GM18519 (cell line): ENCODE measurements at regions not wholly inside any gene's neighbourhood (a gene's known extent, or its start where the extent isn't known, plus 50 kb on each side); places are given as distances from the start of the nearest gene placed in this dataset.
A peak's percentile ranks its signal among the peaks of the same experiment; 100 is the strongest.

Experiments used
- ATAC-seq: cut with Tn5 transposase; IDR thresholded peaks from one replicate; pipeline ENCODE4 v1.9.1; 2021; ENCODE audit warnings: mild to moderate bottlenecking, moderate library complexity; ENCODE audit not compliant: unreplicated experiment, low FRiP score

DNA sequence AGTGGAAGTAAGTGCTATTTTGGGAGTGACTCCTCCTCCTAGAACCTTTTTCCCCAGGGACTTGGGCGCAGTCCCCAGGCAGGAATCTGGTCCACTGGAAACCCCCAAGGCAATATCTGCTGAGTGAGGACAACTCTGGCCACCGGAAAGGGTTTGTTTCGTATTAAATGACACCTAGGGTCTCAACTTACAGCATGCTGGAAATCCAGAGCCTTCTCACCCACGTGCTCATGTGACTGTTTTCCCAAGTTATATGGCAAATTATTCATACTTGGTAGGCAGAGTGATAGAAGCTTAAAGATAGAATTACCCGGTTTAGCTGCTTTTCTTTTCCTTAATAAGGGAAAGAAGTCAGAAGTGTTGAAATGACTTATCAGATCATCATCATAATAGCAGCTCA lies 436.9 kb upstream of the SPRED2 start:
- ATAC-seq = no peak

DNA sequence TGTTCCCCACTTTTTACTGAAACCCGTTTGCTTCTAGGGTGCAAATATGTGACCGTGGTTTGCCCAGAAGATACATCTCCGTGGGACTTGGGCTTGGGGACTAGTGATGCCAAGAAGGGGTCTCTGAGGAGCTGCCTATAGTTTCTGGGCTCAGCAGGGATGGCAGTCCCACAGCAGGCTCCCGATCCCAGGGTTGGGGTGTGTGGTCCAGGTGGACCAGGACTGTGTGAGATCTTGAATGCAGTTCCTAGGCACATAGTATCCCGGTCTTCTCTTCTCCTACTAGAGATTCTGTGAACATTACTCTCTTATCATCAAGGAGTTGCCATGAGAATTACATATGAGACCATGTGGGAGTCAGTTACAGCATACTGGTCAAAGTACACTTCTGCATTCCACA lies 435.8 kb upstream of the SPRED2 start:
- ATAC-seq = no peak

GRCh38 chr2:65867446-65867845 lies 435.0 kb upstream of the SPRED2 start:
- no peak for ATAC-seq

- no peak for ATAC-seq
Observed at GRCh38 chr2:65866148-65866547, 433.7 kb upstream of the SPRED2 start.

DNA sequence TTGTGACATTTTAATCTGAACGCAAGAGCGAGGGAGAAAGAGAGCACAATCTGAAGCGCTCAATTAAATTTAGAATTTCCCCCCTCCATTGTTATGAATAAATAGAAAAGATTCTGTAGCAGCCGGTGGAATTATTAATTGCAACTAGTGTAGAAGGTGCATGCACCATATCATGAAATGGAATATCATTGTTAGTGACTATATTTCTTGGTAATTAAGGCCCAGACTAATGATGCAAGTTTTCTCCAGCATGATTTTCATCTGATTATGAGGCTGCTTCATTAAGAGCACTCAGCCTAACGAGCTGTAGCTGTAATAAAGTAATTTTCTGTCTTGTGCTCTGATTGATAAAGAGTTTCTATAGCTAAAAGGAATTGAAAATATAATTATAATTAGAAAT lies 432.2 kb upstream of the SPRED2 start:
- ATAC-seq = no peak

GRCh38 chr2:65863713-65864112 lies 431.3 kb upstream of the SPRED2 start:
- no peak for ATAC-seq

GRCh38 chr2:65856928-65857327 lies 424.5 kb upstream of the SPRED2 start:
- no peak for ATAC-seq

GRCh38 chr2:65856423-65856822 lies 424.0 kb upstream of the SPRED2 start:
- ATAC-seq = no peak

- ATAC-seq = no peak
Observed at GRCh38 chr2:65850695-65851094, 418.3 kb upstream of the SPRED2 start.

DNA sequence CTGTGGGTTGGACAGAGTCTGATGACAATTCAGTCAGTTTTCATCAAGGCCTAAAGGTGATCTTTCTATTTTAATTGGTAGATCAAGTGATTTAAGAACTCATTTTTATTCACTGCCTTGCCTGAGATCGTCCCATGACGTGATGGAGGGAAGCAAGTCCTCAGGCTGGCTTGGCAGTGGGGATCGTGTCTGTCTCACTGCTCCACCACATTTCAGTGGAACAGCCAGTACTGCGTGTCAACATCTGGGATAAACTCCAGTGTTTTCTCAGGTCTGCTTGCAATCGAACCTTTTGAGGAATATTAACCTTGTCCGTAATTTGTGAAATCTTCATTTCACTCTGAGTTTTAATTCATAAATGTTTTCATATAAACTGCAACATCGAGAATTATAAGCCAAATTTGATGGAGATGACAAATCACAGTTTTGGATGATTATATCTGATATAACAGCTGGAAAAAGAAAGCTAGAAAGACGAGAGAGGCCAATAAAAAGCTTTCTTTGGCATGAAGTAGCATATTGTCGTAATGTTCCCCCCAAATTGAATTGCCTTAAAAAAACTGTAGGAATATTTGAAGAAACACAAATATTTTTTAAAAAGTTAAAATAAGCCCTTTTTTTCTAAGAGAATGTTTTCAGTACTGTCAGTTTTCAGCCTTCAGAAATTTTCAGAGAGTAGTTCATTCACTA lies 414.7 kb upstream of the SPRED2 start:
- ATAC-seq = no peak

GRCh38 chr2:65845442-65846182 lies 413.2 kb upstream of the SPRED2 start:
- no peak for ATAC-seq

GRCh38 chr2:65842104-65842503 lies 409.7 kb upstream of the SPRED2 start:
- ATAC-seq = no peak

DNA sequence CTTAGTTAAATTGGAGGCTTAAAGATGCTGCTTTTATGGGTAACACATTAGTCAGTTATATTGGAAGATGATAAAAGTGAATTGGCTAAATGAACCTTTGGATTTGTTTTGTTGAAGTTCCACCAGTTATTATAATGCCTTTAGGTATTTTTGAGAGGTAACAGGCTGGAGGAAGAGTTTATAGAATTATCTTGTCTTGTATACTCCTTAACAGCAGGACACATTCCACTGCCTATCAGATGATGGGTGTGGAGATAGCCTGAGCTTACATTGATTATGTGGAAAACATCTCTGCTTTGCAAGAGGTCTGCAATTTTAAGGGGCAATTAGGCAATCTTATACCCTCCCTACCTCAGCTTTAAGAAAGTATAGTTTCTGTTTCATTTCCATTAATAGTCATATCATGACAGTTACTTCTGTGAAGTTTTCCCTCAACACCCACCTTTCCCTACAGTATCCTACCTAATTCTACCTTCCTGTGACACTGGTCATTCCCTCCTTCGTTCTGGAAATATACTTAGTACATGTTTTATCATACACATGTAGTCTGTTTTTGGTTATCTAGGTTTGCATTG lies 403.7 kb upstream of the SPRED2 start:
- ATAC-seq = peak; percentile 51

DNA sequence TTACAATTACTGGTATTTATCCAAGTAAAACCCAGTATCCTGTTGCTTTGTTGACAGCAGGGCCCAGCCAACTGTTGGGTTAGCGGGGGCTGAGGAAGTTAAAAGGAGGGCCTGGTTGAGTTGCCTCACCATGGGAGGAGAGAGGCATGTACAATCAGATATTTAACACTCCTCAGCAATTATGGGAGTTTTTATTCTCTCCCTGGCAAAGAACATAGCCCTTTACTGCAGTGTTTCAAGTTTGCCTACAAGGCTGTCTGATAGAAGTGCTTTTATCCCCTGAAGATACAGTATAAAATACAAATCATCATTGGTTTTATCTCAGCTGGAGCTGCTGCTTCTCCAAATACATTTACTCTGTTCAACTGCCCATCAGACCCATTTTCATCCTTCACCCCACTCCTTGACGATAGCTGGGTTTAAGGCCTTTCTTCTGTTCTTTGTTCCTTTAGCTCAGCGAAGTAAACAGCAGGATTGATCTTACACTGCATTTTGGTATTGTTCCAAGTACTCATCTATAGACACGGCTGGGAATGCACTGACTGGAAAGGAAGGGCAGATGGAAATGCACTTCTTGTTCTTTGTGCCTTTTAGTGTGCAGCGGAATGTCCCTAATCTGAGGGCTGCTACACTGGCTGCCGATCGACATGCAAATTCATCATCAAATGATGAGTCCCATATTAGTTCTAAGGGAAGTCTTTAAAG lies 402.5 kb upstream of the SPRED2 start:
- ATAC-seq = no peak

DNA sequence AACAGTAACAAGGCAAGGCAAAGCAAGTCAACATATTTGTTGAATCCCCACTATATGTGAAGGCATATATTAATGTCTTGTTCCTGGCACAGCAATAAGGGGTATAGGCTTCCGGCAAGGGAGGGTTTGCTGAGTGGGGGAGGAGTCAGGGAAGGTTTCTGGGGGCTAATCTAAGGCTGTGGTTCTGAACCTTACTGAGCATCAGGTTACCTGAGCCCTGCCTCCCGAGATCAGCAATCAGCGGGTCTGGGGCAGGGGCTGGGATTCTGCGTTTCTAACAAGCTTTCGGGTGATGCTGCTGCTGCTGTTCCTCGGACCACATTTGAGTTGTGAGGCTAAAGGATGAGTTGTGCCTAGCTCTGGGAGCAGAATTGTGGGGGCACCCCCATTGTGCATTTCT lies 401.7 kb upstream of the SPRED2 start:
- no peak for ATAC-seq

GRCh38 chr2:65831509-65831908 lies 399.1 kb upstream of the SPRED2 start:
- no peak for ATAC-seq

- no peak for ATAC-seq
Observed at GRCh38 chr2:65826567-65826966, 394.2 kb upstream of the SPRED2 start.

- ATAC-seq = no peak
Observed at GRCh38 chr2:65823511-65823910, 391.1 kb upstream of the SPRED2 start.

DNA sequence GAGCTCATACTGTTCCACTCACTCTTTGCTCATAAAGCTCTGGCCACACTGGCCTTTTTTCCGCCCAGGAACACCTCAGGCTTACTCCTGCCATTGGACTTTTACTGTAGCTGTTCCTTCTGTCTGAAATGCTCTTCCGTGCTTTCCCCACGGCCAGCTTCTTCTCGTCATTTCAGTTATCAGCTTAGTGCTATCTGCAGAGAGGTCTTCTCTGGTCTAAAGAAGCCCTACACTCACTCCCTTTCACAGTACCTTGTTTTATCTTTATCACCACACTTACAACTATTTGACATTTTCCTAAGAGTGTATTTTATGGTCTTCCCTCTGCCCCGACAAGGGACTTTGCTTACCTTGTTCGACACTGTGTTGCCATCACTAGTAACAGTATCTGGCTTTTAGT lies 388.1 kb upstream of the SPRED2 start:
- no peak for ATAC-seq

- ATAC-seq = no peak
Observed at GRCh38 chr2:65819963-65820362, 387.6 kb upstream of the SPRED2 start.

DNA sequence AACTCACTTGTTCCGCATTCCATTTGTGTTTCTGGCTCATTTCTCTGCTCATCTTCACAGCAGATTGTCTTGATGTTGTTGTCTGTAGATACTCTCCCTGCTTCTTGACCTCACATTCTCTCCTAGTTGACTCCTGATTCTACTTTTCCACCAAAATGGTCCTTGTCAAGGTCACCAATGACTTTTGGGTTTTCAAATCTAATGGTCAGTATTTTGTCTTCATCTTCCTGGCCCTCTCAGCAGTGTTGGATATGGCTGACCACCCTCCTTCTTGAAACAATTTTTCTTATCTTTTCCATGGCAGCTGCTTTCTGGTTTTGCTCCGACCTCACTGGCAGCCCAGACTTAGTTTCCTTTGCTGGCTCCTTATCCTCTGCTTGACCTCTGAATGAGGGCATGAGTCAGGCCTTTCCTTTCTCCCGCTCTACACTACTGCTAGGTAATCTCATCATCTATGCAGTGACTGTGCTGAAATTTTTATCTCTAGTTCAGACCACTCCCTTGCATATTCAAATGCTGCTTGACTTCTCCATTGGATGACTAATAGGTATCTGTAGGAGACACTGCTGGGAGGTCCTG lies 386.6 kb upstream of the SPRED2 start:
- no peak for ATAC-seq
